KBM-7 (cell line): ENCODE measurements at regions not wholly inside any gene's neighbourhood (a gene's known extent, or its start where the extent isn't known, plus 50 kb on each side); places are given as distances from the start of the nearest gene placed in this dataset.
"Not testable (repeated sequence)": the region's sequence is repeated elsewhere in the genome, so short reads cannot be mapped to it uniquely, and the experiment has no call there.

Experiments
- DNase-seq: peaks from one replicate; pipeline ENCODE4 v3.0.0-alpha.2; 2015
- in situ Hi-C: fragments of 300-500 bp; cut with MboI; formaldehyde crosslinking; loops from 2 replicates; pipeline ENCODE4 v1.14.3; 2020; ENCODE audit warnings: low sequenced_read_pairs, low pct_unique_long_range_greater_than_20kb, mixed read lengths

- DNase-seq, in situ Hi-C loops: not testable (repeated sequence)
Measured at GRCh38 chrX:35548003-35548402, 250.1 kb upstream of the MAGEB16 start.

GRCh38 chrX:35557916-35558315 is 240.2 kb upstream of the MAGEB16 start:
- no peak for DNase-seq
- in situ Hi-C loops, result no loop called here

- in situ Hi-C loops, result no loop called here
- no peak for DNase-seq
Measured at GRCh38 chrX:35561985-35562384, 236.2 kb upstream of the MAGEB16 start.

GRCh38 chrX:35562395-35562794 is 235.7 kb upstream of the MAGEB16 start:
- in situ Hi-C loops, result no loop called here
- DNase-seq, result no peak

GRCh38 chrX:35590210-35590609 is 207.9 kb upstream of the MAGEB16 start:
- DNase-seq, result no peak
- in situ Hi-C loops, result no loop called here

GRCh38 chrX:35611562-35611961 is 186.6 kb upstream of the MAGEB16 start:
- in situ Hi-C loops, result not testable (repeated sequence)

GRCh38 chrX:35617836-35618235 is 180.3 kb upstream of the MAGEB16 start:
- in situ Hi-C loops, result no loop called here

More at GRCh38 chrX:35611562-35611961, 186.6 kb upstream of the MAGEB16 start:
- not testable (repeated sequence) for DNase-seq

DNA sequence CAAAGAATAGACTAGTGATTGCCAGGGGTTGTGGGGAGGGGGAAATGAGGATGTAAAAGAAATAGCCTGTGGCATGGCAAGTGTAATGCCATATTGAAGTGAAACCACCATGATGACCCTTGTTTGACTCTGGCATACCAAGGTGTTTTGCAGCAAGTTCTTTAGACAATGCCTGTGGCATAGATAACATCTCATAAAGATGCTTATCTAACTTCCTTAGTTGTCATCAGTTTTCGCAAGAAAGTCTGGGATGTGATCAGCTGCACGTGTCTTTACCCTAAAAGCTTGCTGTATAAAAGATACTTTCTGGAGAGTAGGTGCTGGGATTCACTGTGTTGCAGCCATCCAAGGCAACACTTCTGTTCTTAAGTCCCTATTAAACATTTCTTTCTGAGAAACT is 176.1 kb upstream of the MAGEB16 start:
- no peak for DNase-seq
- in situ Hi-C loops, result no loop called here

More at GRCh38 chrX:35617836-35618235, 180.3 kb upstream of the MAGEB16 start:
- no peak for DNase-seq

DNA sequence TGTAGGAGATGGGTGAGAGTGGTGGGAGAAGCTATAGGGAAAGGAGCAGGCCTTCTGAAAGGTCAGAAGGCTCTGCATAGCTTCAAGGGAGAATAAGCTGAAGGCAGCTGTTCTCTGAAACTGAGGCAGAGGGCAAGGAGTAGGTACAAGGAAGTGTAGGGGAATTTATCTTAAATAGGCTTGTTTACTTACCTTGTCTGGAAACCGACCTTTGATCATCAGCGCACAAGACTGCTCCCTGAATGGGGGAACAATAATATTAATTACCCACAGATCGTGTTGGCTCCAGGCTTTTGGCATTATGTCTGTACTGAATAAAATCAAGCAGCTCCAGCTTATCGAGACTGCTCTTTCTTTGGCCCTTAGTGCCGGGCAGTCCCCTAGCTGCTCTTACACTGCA is 175.5 kb upstream of the MAGEB16 start:
- in situ Hi-C loops, result no loop called here
- no peak for DNase-seq

- in situ Hi-C loops, result no loop called here
- no peak for DNase-seq
Measured at GRCh38 chrX:35625714-35626113, 172.4 kb upstream of the MAGEB16 start.

DNA sequence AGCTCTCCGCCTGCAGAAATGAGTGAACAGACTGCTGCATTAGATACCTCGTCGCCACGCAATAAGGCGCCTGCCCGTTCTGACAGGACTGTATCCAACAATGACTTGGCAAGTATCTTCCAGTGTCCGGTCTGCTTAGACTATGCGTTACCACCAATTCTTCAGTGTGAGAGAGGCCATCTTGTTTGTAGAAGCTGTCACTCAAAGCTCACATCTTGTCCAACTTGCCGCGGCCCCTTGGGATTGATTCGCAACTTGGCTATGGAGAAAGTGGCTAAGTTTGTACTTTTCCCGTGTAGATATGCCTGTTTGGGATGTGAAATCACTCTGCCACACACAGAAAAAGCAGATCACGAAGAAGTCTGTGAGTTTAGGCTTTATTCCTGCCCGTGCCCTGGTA is 172.0 kb upstream of the MAGEB16 start:
- in situ Hi-C loops, result no loop called here
- no peak for DNase-seq

DNA sequence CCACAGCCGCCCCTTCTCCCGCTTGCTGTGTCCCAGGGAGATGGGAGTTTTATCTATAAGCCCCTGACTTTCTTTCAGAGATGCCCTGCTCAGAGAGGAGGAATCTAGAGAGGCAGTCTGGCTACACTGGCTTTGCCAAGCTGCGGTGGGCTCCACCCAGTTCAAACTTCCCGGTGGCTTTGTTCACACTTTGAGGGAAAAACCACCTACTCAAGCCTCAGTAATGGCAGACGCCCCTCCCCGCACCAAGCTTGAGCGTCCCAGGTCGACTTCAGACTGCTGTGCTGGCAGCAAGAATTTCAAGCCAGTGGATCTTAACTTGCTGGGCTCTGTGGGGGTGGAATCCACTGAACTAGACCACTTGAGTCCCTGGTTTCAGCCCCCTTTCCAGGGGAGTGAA is 162.2 kb upstream of the MAGEB16 start:
- DNase-seq, in situ Hi-C loops: not testable (repeated sequence)

DNA sequence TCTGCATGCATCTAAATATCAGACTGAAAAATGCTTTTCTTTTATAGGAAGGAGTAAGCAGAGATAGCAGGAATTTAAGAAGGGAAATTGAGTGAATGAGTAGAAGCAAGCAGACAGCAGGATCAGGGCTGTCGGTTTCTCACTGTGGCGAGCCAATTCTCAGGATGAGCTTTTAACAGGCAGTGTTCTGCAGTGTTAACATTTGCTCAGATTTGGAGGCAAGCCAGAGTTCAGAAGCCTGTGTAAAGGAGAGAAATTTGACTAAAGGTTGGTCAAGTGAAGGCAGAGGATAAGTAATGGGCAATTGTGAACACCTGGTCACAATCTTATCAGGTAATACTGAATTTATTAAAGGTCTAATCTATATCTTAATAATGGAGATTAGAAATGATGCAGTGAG is 133.3 kb upstream of the MAGEB16 start:
- in situ Hi-C loops, result no loop called here
- DNase-seq, result no peak

- in situ Hi-C loops, result no loop called here
- DNase-seq, result no peak
Measured at GRCh38 chrX:35665311-35665710, 132.8 kb upstream of the MAGEB16 start.

- no peak for DNase-seq
- in situ Hi-C loops, result no loop called here
Measured at GRCh38 chrX:35670889-35671288, 127.3 kb upstream of the MAGEB16 start.

DNA sequence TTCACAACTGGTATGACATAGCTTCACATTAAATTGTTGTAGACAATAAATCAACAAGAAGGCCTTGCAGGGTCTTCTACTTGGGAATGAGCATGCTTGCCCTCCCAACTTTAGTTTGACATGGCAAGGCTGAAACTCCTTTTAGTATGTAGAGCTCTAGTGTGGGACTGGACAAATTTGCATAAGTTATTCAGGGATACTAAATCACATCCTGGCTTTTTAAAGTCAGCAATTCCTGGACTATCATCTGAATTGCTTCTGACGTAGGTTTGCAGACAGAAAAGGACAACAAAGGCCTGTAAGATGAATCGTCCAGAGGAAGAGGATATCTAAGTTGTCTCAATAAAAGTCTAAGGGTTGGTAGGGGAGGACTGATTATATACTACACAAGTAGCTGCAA is 123.0 kb upstream of the MAGEB16 start:
- no peak for DNase-seq
- in situ Hi-C loops, result no loop called here

DNA sequence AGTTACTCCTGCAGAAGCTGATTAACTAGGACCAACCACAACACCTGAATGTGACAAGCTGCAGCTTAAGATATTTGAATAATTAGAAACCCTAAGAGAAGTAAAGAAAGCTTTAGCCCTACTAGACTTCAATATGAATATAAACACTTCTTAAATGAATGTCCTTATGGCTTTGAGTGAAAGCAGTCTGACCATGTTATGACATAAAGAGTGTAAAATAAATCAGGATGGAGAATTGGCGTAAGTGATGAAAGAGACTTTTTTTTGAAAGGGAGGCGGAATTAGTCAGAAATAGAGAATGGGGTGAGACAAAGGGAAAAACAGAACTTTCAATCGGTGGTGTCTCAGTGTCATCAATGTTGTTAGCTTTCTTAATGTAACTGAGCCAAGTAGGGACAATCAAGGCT is 117.2 kb upstream of the MAGEB16 start:
- DNase-seq, result no peak
- in situ Hi-C loops, result no loop called here

- DNase-seq, result no peak
- in situ Hi-C loops, result no loop called here
Measured at GRCh38 chrX:35682476-35682875, 115.7 kb upstream of the MAGEB16 start.

GRCh38 chrX:35696760-35697234 is 101.3 kb upstream of the MAGEB16 start:
- no peak for DNase-seq
- in situ Hi-C loops, result no loop called here

DNA sequence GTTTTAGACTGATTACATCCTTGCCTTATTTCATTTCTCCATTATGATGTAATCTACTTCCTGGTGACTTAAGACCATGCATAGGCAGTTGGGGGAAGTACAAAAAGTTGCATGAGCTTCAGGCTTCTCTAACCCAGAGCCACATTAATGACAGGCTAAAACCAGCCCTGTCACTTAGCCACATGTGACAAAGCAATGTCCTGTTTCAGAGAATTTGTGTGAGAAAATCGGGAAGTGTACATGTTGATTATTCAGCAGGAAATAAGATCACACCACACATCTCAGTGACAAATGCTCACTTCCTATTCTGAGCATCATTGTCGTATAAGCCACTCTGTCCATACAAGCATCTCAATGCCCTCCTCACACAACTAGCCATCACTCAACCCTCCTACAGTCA is 98.5 kb upstream of the MAGEB16 start:
- DNase-seq, result peak; percentile 51
- in situ Hi-C loops, result no loop called here

- DNase-seq, result no peak
- in situ Hi-C loops, result no loop called here
Measured at GRCh38 chrX:35700121-35700520, 98.0 kb upstream of the MAGEB16 start.

- in situ Hi-C loops, result no loop called here
Measured at GRCh38 chrX:35711281-35711680, 86.9 kb upstream of the MAGEB16 start.

More at GRCh38 chrX:35711281-35711680, 86.9 kb upstream of the MAGEB16 start:
- DNase-seq, result no peak
